ENCODE measurements at regions not wholly inside any gene's neighbourhood (a gene's known extent, or its start where the extent isn't known, plus 50 kb on each side); places are given as distances from the start of the nearest gene placed in this dataset.
"Not testable (repeated sequence)": the region's sequence is repeated elsewhere in the genome, so short reads cannot be mapped to it uniquely, and the experiment has no call there.

GRCh38 chr1:175256246-175256645 is 63.7 kb upstream of the KIAA0040 start:
- not testable (repeated sequence) for TF ChIP-seq CTCF, EZH2phosphoT487 (IDR thresholded peaks at IDR 0.05)

Measured in neural progenitor cell (in vitro differentiated cells).